HFFc6 (cell line): ENCODE measurements at regions not wholly inside any gene's neighbourhood (a gene's known extent, or its start where the extent isn't known, plus 50 kb on each side); places are given as distances from the start of the nearest gene placed in this dataset.

Experiments
- DNase-seq: peaks from one replicate; pipeline ENCODE4 v3.0.0-alpha.2; 2018
- H3K27ac Mint-ChIP-seq: 2 replicates; pipeline ENCODE4 v1.8.0; 2020; ENCODE audit warnings: mild to moderate bottlenecking, mixed read lengths
- H3K27me3 Mint-ChIP-seq: 2 replicates; pipeline ENCODE4 v1.8.0; 2021; ENCODE audit warnings: mild to moderate bottlenecking, moderate library complexity, mixed read lengths; ENCODE audit not compliant: insufficient read depth
- H3K36me3 Mint-ChIP-seq: 2 replicates; pipeline ENCODE4 v1.8.0; 2021; ENCODE audit warnings: low read depth, mixed read lengths
- H3K4me1 Mint-ChIP-seq: 2 replicates; pipeline ENCODE4 v1.8.0; 2020; ENCODE audit warnings: low read depth, mixed read lengths
- H3K4me3 Mint-ChIP-seq: 2 replicates; pipeline ENCODE4 v1.8.0; 2020; ENCODE audit warnings: mild to moderate bottlenecking, moderate library complexity, mixed read lengths
- H3K9me3 Mint-ChIP-seq: 2 replicates; pipeline ENCODE4 v1.8.0; 2020; ENCODE audit warnings: mild to moderate bottlenecking, mixed read lengths
- CTCF ChIP-seq: fragments of 200-600 bp; sonication (generic); IDR thresholded peaks from 2 replicates; pipeline ENCODE4 v1.5.0; 2021; ENCODE audit warnings: antibody characterized with exemption, mild to moderate bottlenecking

GRCh38 chr4:17112292-17112659 is 213.8 kb upstream of the LDB2 start:
- no peak for DNase-seq
- TF ChIP-seq CTCF, result peak; percentile 70
- Mint-ChIP-seq H3K27me3 (0 out of 2 replicates have a peak, but pooled peaks cover 1% of the 10 kb centered on the region), H3K27ac (no peak overlapping the region), H3K4me3 (no peak overlapping the region), H3K36me3 (0 out of 2 replicates have a peak, but pooled peaks cover 6% of the 10 kb centered on the region), H3K4me1 (peaks cover 25% of the 10 kb centered on the region), H3K9me3 (no peaks in the 10 kb centered on the region)

GRCh38 chr4:17109126-17109525 is 210.7 kb upstream of the LDB2 start:
- H3K9me3 Mint-ChIP-seq, result no peaks in the 10 kb centered on the region
- H3K36me3 Mint-ChIP-seq, result 0 out of 2 replicates have a peak, but pooled peaks cover 6% of the 10 kb centered on the region
- no peak for TF ChIP-seq CTCF
- H3K4me1 Mint-ChIP-seq, result peaks cover 33% of the 10 kb centered on the region
- H3K4me3 Mint-ChIP-seq, result no peak overlapping the region
- no peak overlapping the region for H3K27ac Mint-ChIP-seq
- peaks cover 1% of the 10 kb centered on the region; the same call in 1 of the 2 replicates for H3K27me3 Mint-ChIP-seq
- DNase-seq, result no peak

- no peak for TF ChIP-seq CTCF
- Mint-ChIP-seq H3K36me3 (no peaks in the 10 kb centered on the region), H3K4me1 (peaks cover 21% of the 10 kb centered on the region), H3K4me3 (no peak overlapping the region), H3K9me3 (no peaks in the 10 kb centered on the region), H3K27ac (peak overlapping the region; percentile 43; the same call in 1 of the 2 replicates), H3K27me3 (peaks cover 1% of the 10 kb centered on the region; the same call in 1 of the 2 replicates)
- DNase-seq, result peak; percentile 84
Measured at GRCh38 chr4:17103231-17103630, 204.8 kb upstream of the LDB2 start.

- Mint-ChIP-seq H3K27me3 (no peaks in the 10 kb centered on the region; the same call in 1 of the 2 replicates), H3K36me3 (no peaks in the 10 kb centered on the region), H3K4me1 (peaks cover 35% of the 10 kb centered on the region), H3K9me3 (no peaks in the 10 kb centered on the region), H3K4me3 (no peak overlapping the region), H3K27ac (no peak overlapping the region)
- no peak for DNase-seq
- no peak for TF ChIP-seq CTCF
Measured at GRCh38 chr4:17098996-17099395, 200.6 kb upstream of the LDB2 start.

- Mint-ChIP-seq H3K9me3 (no peaks in the 10 kb centered on the region), H3K4me1 (peaks cover 40% of the 10 kb centered on the region), H3K36me3 (no peaks in the 10 kb centered on the region), H3K27ac (no peak overlapping the region), H3K4me3 (no peak overlapping the region), H3K27me3 (no peaks in the 10 kb centered on the region; the same call in none of the 2 replicates)
- no peak for DNase-seq
- TF ChIP-seq CTCF, result no peak
Measured at GRCh38 chr4:17098401-17098800, 200.0 kb upstream of the LDB2 start.

GRCh38 chr4:17097362-17097761 is 198.9 kb upstream of the LDB2 start:
- Mint-ChIP-seq H3K27me3 (no peaks in the 10 kb centered on the region; the same call in none of the 2 replicates), H3K4me1 (peaks cover 40% of the 10 kb centered on the region), H3K27ac (no peak overlapping the region), H3K4me3 (no peak overlapping the region), H3K36me3 (no peaks in the 10 kb centered on the region), H3K9me3 (no peaks in the 10 kb centered on the region)
- DNase-seq, result no peak
- no peak for TF ChIP-seq CTCF
